H9 (cell line): ENCODE measurements at regions not wholly inside any gene's neighbourhood (a gene's known extent, or its start where the extent isn't known, plus 50 kb on each side); places are given as distances from the start of the nearest gene placed in this dataset.

Experiments
- DNase-seq: peaks from one replicate; pipeline ENCODE4 v3.0.0-alpha.2; 2017
- H2AFZ ChIP-seq: one replicate; pipeline ENCODE4 v1.6.1; 2013; ENCODE audit warnings: mild to moderate bottlenecking, low read length, control low read depth, moderate library complexity
- H2AK5ac ChIP-seq: 2 replicates; pipeline ENCODE4 v1.6.1; 2013; ENCODE audit warnings: low read length, control low read depth, mixed read lengths; ENCODE audit not compliant: insufficient read length
- H2BK120ac ChIP-seq: one replicate; pipeline ENCODE4 v1.6.1; 2013; ENCODE audit warnings: low read depth, mild to moderate bottlenecking, low read length, control low read depth, inconsistent platforms; ENCODE audit not compliant: poor library complexity, severe bottlenecking
- H2BK12ac ChIP-seq: 2 replicates; pipeline ENCODE4 v1.6.1; 2013; ENCODE audit warnings: low read length, control low read depth, mixed read lengths, low read depth; ENCODE audit not compliant: insufficient read length
- H2BK15ac ChIP-seq: 2 replicates; pipeline ENCODE4 v1.6.1; 2013; ENCODE audit warnings: low read depth, low read length, control low read depth
- H2BK20ac ChIP-seq: one replicate; pipeline ENCODE4 v1.6.1; 2013; ENCODE audit warnings: low read depth, mild to moderate bottlenecking, low read length, control low read depth, inconsistent platforms; ENCODE audit not compliant: poor library complexity, severe bottlenecking
- H2BK5ac ChIP-seq: 2 replicates; pipeline ENCODE4 v1.6.1; 2013; ENCODE audit warnings: low read length, control low read depth, mixed read lengths; ENCODE audit not compliant: insufficient read length
- H3K14ac ChIP-seq: 2 replicates; pipeline ENCODE4 v1.6.1; 2013; ENCODE audit warnings: low read length, control low read depth; ENCODE audit not compliant: insufficient read depth
- H3K18ac ChIP-seq: 2 replicates; pipeline ENCODE4 v1.6.1; 2013; ENCODE audit warnings: low read depth, mild to moderate bottlenecking, mixed read lengths, low read length, control low read depth; ENCODE audit not compliant: insufficient read length
- H3K23ac ChIP-seq: 2 replicates; pipeline ENCODE4 v1.6.1; 2013; ENCODE audit warnings: low read length, control low read depth, mixed read lengths, low read depth; ENCODE audit not compliant: insufficient read length
- H3K23me2 ChIP-seq: 2 replicates; pipeline ENCODE4 v1.6.1; 2013; ENCODE audit warnings: low read depth, mild to moderate bottlenecking, mixed read lengths, low read length, control low read depth; ENCODE audit not compliant: insufficient read length, poor library complexity, severe bottlenecking
- H3K27ac ChIP-seq: 2 replicates; pipeline ENCODE4 v1.5.1; 2013; ENCODE audit warnings: low read length, control low read depth, mixed read lengths, low read depth; ENCODE audit not compliant: insufficient read length
- H3K27me3 ChIP-seq: 2 replicates; pipeline ENCODE4 v1.6.1; 2013; ENCODE audit warnings: low read length, control low read depth, inconsistent platforms; ENCODE audit not compliant: insufficient read depth
- H3K4ac ChIP-seq: 2 replicates; pipeline ENCODE4 v1.6.1; 2013; ENCODE audit warnings: low read depth, mild to moderate bottlenecking, control low read depth, inconsistent platforms, low read length, moderate library complexity
- H3K4me1 ChIP-seq: 2 replicates; pipeline ENCODE4 v1.6.1; 2013; ENCODE audit warnings: low read length, control low read depth, inconsistent platforms; ENCODE audit not compliant: insufficient read depth
- H3K4me2 ChIP-seq: 2 replicates; pipeline ENCODE4 v1.6.1; 2013; ENCODE audit warnings: low read length, control low read depth, mixed read lengths; ENCODE audit not compliant: insufficient read length, insufficient read depth
- H3K56ac ChIP-seq: 2 replicates; pipeline ENCODE4 v1.6.1; 2013; ENCODE audit warnings: low read depth, mild to moderate bottlenecking, mixed read lengths, low read length, control low read depth; ENCODE audit not compliant: insufficient read length
- H3K79me1 ChIP-seq: 2 replicates; pipeline ENCODE4 v1.6.1; 2013; ENCODE audit warnings: low read depth, mild to moderate bottlenecking, moderate library complexity, low read length, control low read depth, inconsistent platforms; ENCODE audit not compliant: insufficient read depth, poor library complexity, severe bottlenecking
- H3K79me2 ChIP-seq: 2 replicates; pipeline ENCODE4 v1.6.1; 2013; ENCODE audit warnings: low read length, control low read depth, inconsistent platforms; ENCODE audit not compliant: insufficient read depth
- H3K9ac ChIP-seq: 2 replicates; pipeline ENCODE4 v1.6.1; 2013; ENCODE audit warnings: low read length, control low read depth, mixed read lengths; ENCODE audit not compliant: insufficient read length; ENCODE audit errors: extremely low read depth
- H3K9me3 ChIP-seq: one replicate; pipeline ENCODE4 v1.6.1; 2013; ENCODE audit warnings: low read depth, low read length, inconsistent platforms; ENCODE audit not compliant: control insufficient read depth
- H3T11ph ChIP-seq: one replicate; pipeline ENCODE4 v1.6.1; 2013; ENCODE audit warnings: mild to moderate bottlenecking, low read length, control low read depth, inconsistent platforms
- H4K20me1 ChIP-seq: one replicate; pipeline ENCODE4 v1.6.1; 2013; ENCODE audit not compliant: control insufficient read depth, insufficient read length, insufficient read depth
- H4K5ac ChIP-seq: 2 replicates; pipeline ENCODE4 v1.6.1; 2013; ENCODE audit warnings: low read depth, mild to moderate bottlenecking, mixed read lengths, low read length, control low read depth; ENCODE audit not compliant: insufficient read length
- H4K8ac ChIP-seq: replicated peaks from 2 replicates; pipeline ENCODE4 v1.6.1; 2013; ENCODE audit warnings: low read length, control low read depth, mixed read lengths, low read depth; ENCODE audit not compliant: insufficient read length
- H4K91ac ChIP-seq: 2 replicates; pipeline ENCODE4 v1.6.1; 2013; ENCODE audit warnings: low read depth, mild to moderate bottlenecking, moderate library complexity, mixed read lengths, low read length, control low read depth; ENCODE audit not compliant: insufficient read length
- H3K27ac Mint-ChIP-seq, 3 experiments: 2 replicates in 2 of 3; 3 replicates in 1 of 3; pipeline ENCODE4 v1.8.0; 2020 to 2021; ENCODE audit warnings: mixed read lengths in 3 of 3, mild to moderate bottlenecking in 1 of 3, moderate library complexity in 1 of 3
- H3K27me3 Mint-ChIP-seq: 2 replicates; pipeline ENCODE4 v1.8.0; 2021; ENCODE audit warnings: low read depth, mild to moderate bottlenecking, moderate library complexity, mixed read lengths
- H3K36me3 Mint-ChIP-seq, 3 experiments: 2 replicates in 2 of 3; 3 replicates in 1 of 3; pipeline ENCODE4 v1.8.0; 2020 to 2021; ENCODE audit warnings: low read depth in 3 of 3, mixed read lengths in 3 of 3; ENCODE audit not compliant: insufficient read depth in 1 of 3
- H3K4me1 Mint-ChIP-seq, 2 experiments: 2 replicates each; pipeline ENCODE4 v1.8.0; 2020; ENCODE audit warnings: mixed read lengths in 2 of 2
- H3K4me3 Mint-ChIP-seq, 2 experiments: 2 replicates in 1 of 2; 3 replicates in 1 of 2; pipeline ENCODE4 v1.8.0; 2020 to 2021; ENCODE audit warnings: mild to moderate bottlenecking in 2 of 2, mixed read lengths in 2 of 2, moderate library complexity in 1 of 2
- H3K9me3 Mint-ChIP-seq, 2 experiments: 2 replicates in 1 of 2; 3 replicates in 1 of 2; pipeline ENCODE4 v1.8.0; 2020; ENCODE audit warnings: mild to moderate bottlenecking in 2 of 2, mixed read lengths in 2 of 2, moderate library complexity in 1 of 2
- WGBS: extraction: QIAGEN DNeasy Blood & Tissue Kit; methylation state at CpG from one replicate; pipeline ENCODE4 v1.1.7; 2013; ENCODE audit warnings: missing lambda C conversion rate, low lambda C conversion rate, mixed read lengths; ENCODE audit not compliant: insufficient read length; ENCODE audit errors: extremely low coverage; 5-methylcytosine and 5-hydroxymethylcytosine counted together
- TF ChIP-seq, protein P1 (sequence below): fragments of 200-600 bp; sonication (generic); conservative IDR thresholded peaks from 3 replicates; pipeline ENCODE4 v1.8.0; 2021; ENCODE audit warnings: antibody characterized with exemption, mild to moderate bottlenecking

DNA sequence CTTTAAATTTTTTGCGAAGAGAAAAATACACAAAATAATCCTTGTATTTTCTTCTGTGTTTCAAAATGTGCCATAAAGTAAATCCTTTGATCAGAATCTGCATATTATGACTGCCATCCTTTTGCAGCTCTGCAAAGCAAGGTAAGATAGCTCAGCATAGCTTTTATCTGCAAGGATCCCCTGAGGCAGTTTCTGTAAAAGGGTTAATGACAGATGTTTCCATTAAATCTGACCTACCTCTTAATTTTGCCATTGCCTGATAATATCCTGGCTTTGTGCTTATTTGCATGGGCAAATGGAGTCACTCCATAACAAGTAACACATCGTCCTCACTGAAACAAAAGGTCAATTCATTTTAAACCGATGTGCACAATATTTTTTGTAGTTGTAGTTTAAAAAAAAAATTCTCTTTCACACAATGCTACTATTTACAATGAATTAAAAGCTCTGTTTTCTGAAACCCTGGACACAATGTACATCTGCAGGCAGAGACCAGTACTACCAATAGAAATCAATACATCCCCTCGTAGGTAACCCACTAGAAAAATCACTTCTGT, 108.5 kb upstream of the SOX5 start:
- H3K4me1 Mint-ChIP-seq, result no peaks in the 10 kb centered on the region
- no peaks in the 10 kb centered on the region for H3K23me2 ChIP-seq
- no CpG with 5 or more reads among the region's 4 CpGs for WGBS

More for the DNA sequence above, 108.5 kb upstream of the SOX5 start:
- Histone ChIP-seq H2BK12ac (no peak overlapping the region), H2BK20ac (no peak overlapping the region), H3K9ac (no peak overlapping the region), H3K9me3 (no peaks in the 10 kb centered on the region), H3K79me1 (no peaks in the 10 kb centered on the region), H4K91ac (no peak overlapping the region), H2BK15ac (no peak overlapping the region), H3K23ac (no peak overlapping the region), H3T11ph (no peak overlapping the region), H2BK120ac (no peak overlapping the region), H3K4me1 (no peaks in the 10 kb centered on the region), H2BK5ac (no peak overlapping the region), H4K5ac (no peak overlapping the region), H3K56ac (no peak overlapping the region), H3K27me3 (no peaks in the 10 kb centered on the region), H3K4ac (no peak overlapping the region), H3K4me2 (no peak overlapping the region), H3K18ac (no peak overlapping the region), H4K20me1 (no peaks in the 10 kb centered on the region), H3K14ac (no peak overlapping the region), H3K27ac (no peak overlapping the region), H3K79me2 (no peaks in the 10 kb centered on the region), H4K8ac (no peak overlapping the region), H2AFZ (no peak overlapping the region), H2AK5ac (no peak overlapping the region)
- DNase-seq, result no peak
- TF ChIP-seq, protein P1, sequence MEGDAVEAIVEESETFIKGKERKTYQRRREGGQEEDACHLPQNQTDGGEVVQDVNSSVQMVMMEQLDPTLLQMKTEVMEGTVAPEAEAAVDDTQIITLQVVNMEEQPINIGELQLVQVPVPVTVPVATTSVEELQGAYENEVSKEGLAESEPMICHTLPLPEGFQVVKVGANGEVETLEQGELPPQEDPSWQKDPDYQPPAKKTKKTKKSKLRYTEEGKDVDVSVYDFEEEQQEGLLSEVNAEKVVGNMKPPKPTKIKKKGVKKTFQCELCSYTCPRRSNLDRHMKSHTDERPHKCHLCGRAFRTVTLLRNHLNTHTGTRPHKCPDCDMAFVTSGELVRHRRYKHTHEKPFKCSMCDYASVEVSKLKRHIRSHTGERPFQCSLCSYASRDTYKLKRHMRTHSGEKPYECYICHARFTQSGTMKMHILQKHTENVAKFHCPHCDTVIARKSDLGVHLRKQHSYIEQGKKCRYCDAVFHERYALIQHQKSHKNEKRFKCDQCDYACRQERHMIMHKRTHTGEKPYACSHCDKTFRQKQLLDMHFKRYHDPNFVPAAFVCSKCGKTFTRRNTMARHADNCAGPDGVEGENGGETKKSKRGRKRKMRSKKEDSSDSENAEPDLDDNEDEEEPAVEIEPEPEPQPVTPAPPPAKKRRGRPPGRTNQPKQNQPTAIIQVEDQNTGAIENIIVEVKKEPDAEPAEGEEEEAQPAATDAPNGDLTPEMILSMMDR, result no peak
- no peak overlapping the region; a peak in 1 of 7 replicates for H3K27ac Mint-ChIP-seq
- no peak overlapping the region for H3K4me3 Mint-ChIP-seq
- H3K9me3 Mint-ChIP-seq, result no peaks in the 10 kb centered on the region
- H3K27me3 Mint-ChIP-seq, result no peaks in the 10 kb centered on the region
- H3K36me3 Mint-ChIP-seq, result no peaks in the 10 kb centered on the region
